Caco-2 (cell line): ENCODE measurements at regions not wholly inside any gene's neighbourhood (a gene's known extent, or its start where the extent isn't known, plus 50 kb on each side); places are given as distances from the start of the nearest gene placed in this dataset.

Source experiments
- BruUV-seq: library from RNA; stranded (reverse); fragments of 400-500 nt; replicated peaks from 2 replicates; lab custom pipeline; 2021; lab: Mats Ljungman, UMichigan
- CTCF ChIA-PET: fragments of 300-600 bp; sonication (Branson Sonifier 250); formaldehyde crosslinking; loops from one replicate; lab custom pipeline; 2022; ENCODE audit warnings: antibody characterized with exemption; lab: Charles Lee
- POLR2A ChIA-PET: fragments of 300-600 bp; sonication (Branson Sonifier 250); formaldehyde crosslinking; loops from one replicate; lab custom pipeline; 2022; ENCODE audit warnings: antibody characterized with exemption; lab: Charles Lee
- DNase-seq, 2 experiments: peaks; one replicate each; pipeline versions ENCODE4 v3.0.0 to v3.0.0-alpha.2; 2020 to 2022
- H3K27me3 ChIP-seq: replicated peaks from 2 replicates; pipeline ENCODE4 v1.6.0; 2011; ENCODE audit warnings: low read length; ENCODE audit not compliant: control insufficient read depth, insufficient read depth
- H3K36me3 ChIP-seq: 2 replicates; pipeline ENCODE4 v1.5.1; 2011; ENCODE audit warnings: low read length; ENCODE audit not compliant: control insufficient read depth, insufficient read depth
- H3K4me1 ChIP-seq: fragments of 250-450 bp; sonication (Bioruptor Pico); 2 replicates; pipeline ENCODE4 v1.5.1; 2020; ENCODE audit warnings: mild to moderate bottlenecking
- H3K4me3 ChIP-seq: 2 replicates; pipeline ENCODE4 v1.5.1; 2011; ENCODE audit warnings: low read depth, mild to moderate bottlenecking, control low read depth, low read length
- H3K9me3 ChIP-seq: fragments of 250-450 bp; sonication (Bioruptor Pico); 2 replicates; pipeline ENCODE4 v1.5.1; 2020; ENCODE audit warnings: mild to moderate bottlenecking, moderate library complexity
- H3K27ac Mint-ChIP-seq: one replicate; pipeline ENCODE4 v1.8.0; 2022; ENCODE audit warnings: mixed read lengths; ENCODE audit not compliant: unreplicated experiment
- H3K27me3 Mint-ChIP-seq: one replicate; pipeline ENCODE4 v1.8.0; 2022; ENCODE audit warnings: mixed read lengths; ENCODE audit not compliant: insufficient read depth, unreplicated experiment
- H3K36me3 Mint-ChIP-seq: one replicate; pipeline ENCODE4 v1.8.0; 2022; ENCODE audit warnings: mild to moderate bottlenecking, mixed read lengths; ENCODE audit not compliant: insufficient read depth, unreplicated experiment
- H3K4me1 Mint-ChIP-seq: one replicate; pipeline ENCODE4 v1.8.0; 2022; ENCODE audit warnings: low read depth, mixed read lengths; ENCODE audit not compliant: unreplicated experiment
- H3K4me3 Mint-ChIP-seq: one replicate; pipeline ENCODE4 v1.8.0; 2022; ENCODE audit warnings: mild to moderate bottlenecking, moderate library complexity, mixed read lengths; ENCODE audit not compliant: unreplicated experiment
- H3K9me3 Mint-ChIP-seq: one replicate; pipeline ENCODE4 v1.8.0; 2022; ENCODE audit warnings: mixed read lengths; ENCODE audit not compliant: unreplicated experiment
- CTCF ChIP-seq, 2 experiments: fragments of 200-600 bp in 1 of 2; IDR thresholded peaks; 1 replicate in 1 of 2; 2 replicates in 1 of 2; pipeline versions ENCODE4 v1.5.1 to v1.8.0; 2011 to 2022; ENCODE audit warnings: antibody characterized with exemption in 1 of 2, control low read depth in 1 of 2, inconsistent platforms in 1 of 2, low read depth in 1 of 2, low read length in 1 of 2, mild to moderate bottlenecking in 1 of 2, moderate library complexity in 1 of 2; ENCODE audit not compliant: insufficient read depth in 1 of 2, severe bottlenecking in 1 of 2, unreplicated experiment in 1 of 2
- intact Hi-C: fragments of 100-400 bp; cut with micrococcal nuclease; formaldehyde crosslinking; loops from one replicate; pipeline ENCODE4 v1.10.0; 2022; ENCODE audit not compliant: unreplicated experiment

- BruUV-seq: no TSS peak
- POLR2A ChIA-PET: no interaction called here
- Mint-ChIP-seq H3K4me3 (no peak overlapping the region), H3K4me1 (no peaks in the 10 kb centered on the region), H3K36me3 (no peaks in the 10 kb centered on the region), H3K27ac (no peak overlapping the region), H3K27me3 (no peaks in the 10 kb centered on the region), H3K9me3 (no peaks in the 10 kb centered on the region)
- Histone ChIP-seq H3K4me3 (no peak overlapping the region), H3K27me3 (no peaks in the 10 kb centered on the region), H3K36me3 (no peaks in the 10 kb centered on the region), H3K9me3 (no peaks in the 10 kb centered on the region), H3K4me1 (no peaks in the 10 kb centered on the region)
- no peak for TF ChIP-seq CTCF (IDR thresholded peaks at IDR 0.05; ENCODE audit: insufficient read depth in 1 of 2, low read depth in 1 of 2, low read length in 1 of 2, severe bottlenecking in 1 of 2, unreplicated experiment in 1 of 2)
- CTCF ChIA-PET: no interaction called here
- intact Hi-C loops: no loop called here
- no peak for DNase-seq
Observed at GRCh38 chr4:14892563-14892962, 109.7 kb upstream of the CPEB2 start.

GRCh38 chr4:14893713-14894112, 108.6 kb upstream of the CPEB2 start:
- POLR2A ChIA-PET: no interaction called here
- CTCF ChIA-PET: no interaction called here
- no peaks in the 10 kb centered on the region for H3K4me1 Mint-ChIP-seq

GRCh38 chr4:14894392-14895292, 107.6 kb upstream of the CPEB2 start:
- Mint-ChIP-seq H3K9me3 (no peaks in the 10 kb centered on the region), H3K4me3 (no peak overlapping the region), H3K27ac (no peak overlapping the region), H3K4me1 (no peaks in the 10 kb centered on the region), H3K27me3 (peaks cover 4% of the 10 kb centered on the region), H3K36me3 (no peaks in the 10 kb centered on the region)
- TF ChIP-seq CTCF (IDR thresholded peaks at IDR 0.05; ENCODE audit: insufficient read depth in 1 of 2, low read depth in 1 of 2, low read length in 1 of 2, severe bottlenecking in 1 of 2, unreplicated experiment in 1 of 2): no peak
- no TSS peak for BruUV-seq
- Histone ChIP-seq H3K27me3 (no peaks in the 10 kb centered on the region), H3K4me1 (no peaks in the 10 kb centered on the region), H3K4me3 (no peak overlapping the region), H3K9me3 (no peaks in the 10 kb centered on the region), H3K36me3 (no peaks in the 10 kb centered on the region)
- no peak for DNase-seq
- ChIA-PET CTCF (no interaction called here), POLR2A (no interaction called here)
- intact Hi-C loops: no loop called here

More at GRCh38 chr4:14893713-14894112, 108.6 kb upstream of the CPEB2 start:
- no peaks in the 10 kb centered on the region for H3K9me3 ChIP-seq
- Mint-ChIP-seq H3K27me3 (peaks cover 4% of the 10 kb centered on the region), H3K9me3 (no peaks in the 10 kb centered on the region), H3K4me3 (no peak overlapping the region), H3K27ac (no peak overlapping the region), H3K36me3 (no peaks in the 10 kb centered on the region)
- no peak for DNase-seq
- no peak overlapping the region for H3K4me3 ChIP-seq
- H3K27me3 ChIP-seq: no peaks in the 10 kb centered on the region
- intact Hi-C loops: no loop called here
- no peaks in the 10 kb centered on the region for H3K36me3 ChIP-seq
- no TSS peak for BruUV-seq
- H3K4me1 ChIP-seq: no peaks in the 10 kb centered on the region
- no peak for TF ChIP-seq CTCF (IDR thresholded peaks at IDR 0.05; ENCODE audit: insufficient read depth in 1 of 2, low read depth in 1 of 2, low read length in 1 of 2, severe bottlenecking in 1 of 2, unreplicated experiment in 1 of 2)
